ENCODE measurements at regions not wholly inside any gene's neighbourhood (a gene's known extent, or its start where the extent isn't known, plus 50 kb on each side); places are given as distances from the start of the nearest gene placed in this dataset.

GRCh38 chr6:19501737-19502245 lies 335.4 kb upstream of the ID4 start:
- Histone ChIP-seq H3K36me3 (ENCODE audit: low read depth) (no peaks in the 10 kb centered on the region), H3K4me1 (ENCODE audit: low read depth) (no peaks in the 10 kb centered on the region), H3K4me3 (no peak overlapping the region), H3K9me3 (peaks cover 4% of the 10 kb centered on the region)
- intact Hi-C loops (cut with DNase I, micrococcal nuclease), result no loop called here
- TF ChIP-seq, protein P1, sequence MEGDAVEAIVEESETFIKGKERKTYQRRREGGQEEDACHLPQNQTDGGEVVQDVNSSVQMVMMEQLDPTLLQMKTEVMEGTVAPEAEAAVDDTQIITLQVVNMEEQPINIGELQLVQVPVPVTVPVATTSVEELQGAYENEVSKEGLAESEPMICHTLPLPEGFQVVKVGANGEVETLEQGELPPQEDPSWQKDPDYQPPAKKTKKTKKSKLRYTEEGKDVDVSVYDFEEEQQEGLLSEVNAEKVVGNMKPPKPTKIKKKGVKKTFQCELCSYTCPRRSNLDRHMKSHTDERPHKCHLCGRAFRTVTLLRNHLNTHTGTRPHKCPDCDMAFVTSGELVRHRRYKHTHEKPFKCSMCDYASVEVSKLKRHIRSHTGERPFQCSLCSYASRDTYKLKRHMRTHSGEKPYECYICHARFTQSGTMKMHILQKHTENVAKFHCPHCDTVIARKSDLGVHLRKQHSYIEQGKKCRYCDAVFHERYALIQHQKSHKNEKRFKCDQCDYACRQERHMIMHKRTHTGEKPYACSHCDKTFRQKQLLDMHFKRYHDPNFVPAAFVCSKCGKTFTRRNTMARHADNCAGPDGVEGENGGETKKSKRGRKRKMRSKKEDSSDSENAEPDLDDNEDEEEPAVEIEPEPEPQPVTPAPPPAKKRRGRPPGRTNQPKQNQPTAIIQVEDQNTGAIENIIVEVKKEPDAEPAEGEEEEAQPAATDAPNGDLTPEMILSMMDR (IDR thresholded peaks at IDR 0.05), result no peak
- DNase-seq, result no peak
- ATAC-seq, result no peak

GRCh38 chr6:19502301-19502700 lies 334.9 kb upstream of the ID4 start:
- no peak for ATAC-seq
- Histone ChIP-seq H3K4me1 (ENCODE audit: low read depth) (no peaks in the 10 kb centered on the region), H3K36me3 (ENCODE audit: low read depth) (no peaks in the 10 kb centered on the region), H3K4me3 (no peak overlapping the region), H3K9me3 (peaks cover 9% of the 10 kb centered on the region)
- intact Hi-C loops (cut with DNase I, micrococcal nuclease), result no loop called here
- TF ChIP-seq, protein P1 (IDR thresholded peaks at IDR 0.05), result no peak
- DNase-seq, result no peak

DNA sequence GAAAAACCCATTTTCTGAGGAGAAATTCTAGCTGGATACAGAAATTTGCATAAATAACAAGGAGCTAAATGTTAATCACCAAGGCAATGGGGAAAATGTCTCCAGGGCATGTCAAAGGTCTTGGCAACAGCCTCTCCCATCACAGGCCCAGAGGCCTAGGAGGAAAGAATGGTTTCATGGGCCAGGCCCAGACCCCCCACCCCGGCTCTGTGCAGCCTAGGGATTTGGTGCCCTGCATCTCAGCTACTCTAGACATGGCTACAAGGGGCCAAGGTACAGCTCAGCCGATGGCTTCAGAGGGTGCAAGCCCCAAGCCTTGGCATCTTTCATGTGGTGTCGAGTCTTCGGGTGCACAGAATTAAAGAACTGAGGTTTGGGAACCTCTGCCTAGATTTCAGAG lies 321.2 kb upstream of the ID4 start:
- intact Hi-C loops (cut with DNase I, micrococcal nuclease), result no loop called here
- H3K36me3 ChIP-seq (ENCODE audit: low read depth), result no peaks in the 10 kb centered on the region
- TF ChIP-seq, protein P1 (IDR thresholded peaks at IDR 0.05), result no peak
- no peak for DNase-seq
- ATAC-seq, result no peak
- no peaks in the 10 kb centered on the region for H3K4me1 ChIP-seq (ENCODE audit: low read depth)
- H3K9me3 ChIP-seq, result peaks cover 27% of the 10 kb centered on the region
- no peak overlapping the region for H3K4me3 ChIP-seq

DNA sequence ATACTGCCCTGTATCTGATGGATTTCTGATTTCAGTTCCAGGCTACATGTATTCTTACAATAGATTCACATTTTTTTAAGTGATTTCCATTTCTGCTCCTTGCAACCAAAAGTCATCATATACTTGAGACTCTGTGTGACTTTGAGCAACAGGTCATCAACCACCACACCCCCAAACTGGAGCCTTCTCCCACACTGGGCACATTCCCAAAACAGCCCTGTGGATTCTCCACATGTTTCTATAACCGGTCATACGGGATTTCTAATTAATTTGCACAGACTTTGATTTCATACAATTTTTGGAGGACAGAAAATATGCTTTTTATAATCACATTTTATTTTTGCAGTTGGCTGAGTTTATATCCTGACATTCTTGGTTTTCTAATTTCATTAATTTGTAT lies 317.2 kb upstream of the ID4 start:
- no peak for ATAC-seq
- TF ChIP-seq, protein P1 (IDR thresholded peaks at IDR 0.05), result no peak

DNA sequence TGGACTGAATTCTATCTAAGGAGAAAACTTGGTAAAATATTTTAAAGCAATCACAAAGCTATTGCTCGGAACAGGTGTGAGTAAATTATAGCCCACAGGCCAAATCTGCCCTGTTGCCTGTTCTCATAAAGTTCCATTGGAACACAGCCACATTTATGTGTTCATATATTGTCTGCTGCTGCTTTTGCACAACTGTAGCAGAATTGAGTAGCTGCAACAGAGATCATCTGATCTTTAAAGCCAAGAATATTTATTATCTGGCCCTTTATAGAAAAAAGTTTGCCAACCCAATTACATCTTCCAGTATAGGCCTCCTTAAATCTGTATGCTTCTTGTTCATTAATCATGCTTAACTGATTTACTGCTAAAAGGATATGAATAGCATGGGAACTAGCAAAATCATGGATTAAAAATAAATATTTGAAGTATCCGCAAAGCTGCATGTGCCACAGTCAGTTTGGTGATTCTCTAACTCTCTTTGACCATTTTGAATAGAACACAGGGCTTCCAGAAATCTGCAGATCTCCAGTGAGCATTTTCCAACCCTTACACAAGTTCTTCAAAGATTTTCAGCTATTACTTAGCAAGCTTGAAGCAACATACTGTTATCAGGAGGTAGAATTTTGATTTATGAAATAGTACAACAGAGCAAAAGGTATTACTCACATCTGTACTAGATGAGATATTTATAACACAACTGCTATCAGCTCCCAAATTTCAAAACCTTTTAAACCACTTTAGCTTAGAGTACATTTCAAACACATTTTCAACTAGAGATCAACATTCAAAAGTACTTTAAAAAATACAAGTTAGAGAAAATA lies 312.6 kb upstream of the ID4 start:
- intact Hi-C loops (cut with DNase I, micrococcal nuclease), result no loop called here
- H3K36me3 ChIP-seq (ENCODE audit: low read depth), result no peaks in the 10 kb centered on the region
- TF ChIP-seq, protein P1 (IDR thresholded peaks at IDR 0.05), result no peak
- no peak overlapping the region for H3K4me3 ChIP-seq
- no peaks in the 10 kb centered on the region for H3K4me1 ChIP-seq (ENCODE audit: low read depth)
- H3K9me3 ChIP-seq, result no peaks in the 10 kb centered on the region
- DNase-seq (no peak), ATAC-seq (no peak)

More for the DNA sequence above, 317.2 kb upstream of the ID4 start:
- Histone ChIP-seq H3K4me3 (no peak overlapping the region), H3K9me3 (peaks cover 16% of the 10 kb centered on the region), H3K4me1 (ENCODE audit: low read depth) (no peaks in the 10 kb centered on the region), H3K36me3 (ENCODE audit: low read depth) (no peaks in the 10 kb centered on the region)
- intact Hi-C loops (cut with DNase I, micrococcal nuclease), result no loop called here
- no peak for DNase-seq
